Fibroblast of mammary gland (primary cell): ENCODE measurements at regions not wholly inside any gene's neighbourhood (a gene's known extent, or its start where the extent isn't known, plus 50 kb on each side); places are given as distances from the start of the nearest gene placed in this dataset.

Experiments used
- DNase-seq: peaks from one replicate; pipeline ENCODE4 v3.0.0-alpha.2; 2010; ENCODE audit warnings: low read depth
- H3K4me3 ChIP-seq: 2 replicates; pipeline ENCODE4 v1.5.1; 2011; ENCODE audit warnings: low read depth, mild to moderate bottlenecking, low read length, moderate library complexity; ENCODE audit not compliant: control insufficient read depth
- TF ChIP-seq, protein P1 (sequence below): conservative IDR thresholded peaks from 2 replicates; pipeline ENCODE4 v1.5.1; 2011; ENCODE audit warnings: low read depth, low read length, inconsistent platforms; ENCODE audit not compliant: control insufficient read depth, insufficient read depth

DNA sequence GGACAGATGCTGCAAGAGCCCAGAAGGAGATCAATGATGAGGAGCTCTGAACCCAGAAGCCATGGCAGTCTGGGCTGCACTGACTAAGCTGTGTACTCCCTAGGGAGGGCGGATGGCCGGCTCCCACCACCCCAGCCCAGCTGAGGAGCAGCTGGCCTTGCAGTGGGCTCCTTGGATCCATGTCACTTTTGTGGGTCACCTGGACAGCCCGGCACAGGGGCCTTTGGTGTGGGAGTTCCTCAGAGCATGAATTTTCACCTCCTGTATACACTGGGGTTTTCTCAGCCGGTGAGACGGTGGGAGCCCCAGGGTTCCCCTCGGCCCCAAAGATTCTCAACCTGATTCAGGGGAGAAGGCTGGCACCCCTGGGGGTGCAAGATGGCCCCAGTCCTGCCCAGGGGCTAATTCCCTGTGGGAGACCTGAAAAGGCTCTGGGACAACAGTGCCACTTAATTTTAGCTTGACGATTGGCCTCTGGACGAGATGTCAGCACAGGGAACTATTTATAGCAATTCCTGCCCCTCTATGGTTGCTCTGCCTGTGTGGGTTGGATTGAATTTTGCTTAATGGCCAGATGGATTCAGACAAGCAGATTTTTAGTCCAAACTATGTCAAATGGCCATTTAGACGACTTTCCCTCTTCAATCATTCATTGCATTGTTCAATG is 121.6 kb upstream of the PMEPA1 start:
- no peak overlapping the region for H3K4me3 ChIP-seq
- no peak for DNase-seq
- TF ChIP-seq, protein P1, sequence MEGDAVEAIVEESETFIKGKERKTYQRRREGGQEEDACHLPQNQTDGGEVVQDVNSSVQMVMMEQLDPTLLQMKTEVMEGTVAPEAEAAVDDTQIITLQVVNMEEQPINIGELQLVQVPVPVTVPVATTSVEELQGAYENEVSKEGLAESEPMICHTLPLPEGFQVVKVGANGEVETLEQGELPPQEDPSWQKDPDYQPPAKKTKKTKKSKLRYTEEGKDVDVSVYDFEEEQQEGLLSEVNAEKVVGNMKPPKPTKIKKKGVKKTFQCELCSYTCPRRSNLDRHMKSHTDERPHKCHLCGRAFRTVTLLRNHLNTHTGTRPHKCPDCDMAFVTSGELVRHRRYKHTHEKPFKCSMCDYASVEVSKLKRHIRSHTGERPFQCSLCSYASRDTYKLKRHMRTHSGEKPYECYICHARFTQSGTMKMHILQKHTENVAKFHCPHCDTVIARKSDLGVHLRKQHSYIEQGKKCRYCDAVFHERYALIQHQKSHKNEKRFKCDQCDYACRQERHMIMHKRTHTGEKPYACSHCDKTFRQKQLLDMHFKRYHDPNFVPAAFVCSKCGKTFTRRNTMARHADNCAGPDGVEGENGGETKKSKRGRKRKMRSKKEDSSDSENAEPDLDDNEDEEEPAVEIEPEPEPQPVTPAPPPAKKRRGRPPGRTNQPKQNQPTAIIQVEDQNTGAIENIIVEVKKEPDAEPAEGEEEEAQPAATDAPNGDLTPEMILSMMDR: no peak

DNA sequence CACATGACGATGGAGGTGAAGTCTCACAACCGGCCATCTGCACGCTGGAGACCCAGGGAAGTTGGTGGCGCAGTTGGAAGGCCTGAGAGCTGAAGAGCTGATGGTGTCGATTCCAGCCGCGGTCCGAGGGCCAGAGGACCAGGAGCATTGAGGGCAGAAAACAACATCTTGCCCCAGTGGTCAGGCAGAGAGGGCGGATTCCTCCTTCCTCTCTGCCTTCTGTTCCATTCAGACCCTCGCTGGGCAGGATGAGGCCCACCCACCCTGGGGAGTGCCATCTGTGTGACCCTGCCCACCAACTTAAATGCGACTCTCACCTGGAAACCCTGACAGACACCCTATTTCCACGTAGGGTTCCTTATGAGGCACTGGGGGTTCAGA is 120.7 kb upstream of the PMEPA1 start:
- no peak overlapping the region for H3K4me3 ChIP-seq
- no peak for DNase-seq
- TF ChIP-seq, protein P1: no peak

DNA sequence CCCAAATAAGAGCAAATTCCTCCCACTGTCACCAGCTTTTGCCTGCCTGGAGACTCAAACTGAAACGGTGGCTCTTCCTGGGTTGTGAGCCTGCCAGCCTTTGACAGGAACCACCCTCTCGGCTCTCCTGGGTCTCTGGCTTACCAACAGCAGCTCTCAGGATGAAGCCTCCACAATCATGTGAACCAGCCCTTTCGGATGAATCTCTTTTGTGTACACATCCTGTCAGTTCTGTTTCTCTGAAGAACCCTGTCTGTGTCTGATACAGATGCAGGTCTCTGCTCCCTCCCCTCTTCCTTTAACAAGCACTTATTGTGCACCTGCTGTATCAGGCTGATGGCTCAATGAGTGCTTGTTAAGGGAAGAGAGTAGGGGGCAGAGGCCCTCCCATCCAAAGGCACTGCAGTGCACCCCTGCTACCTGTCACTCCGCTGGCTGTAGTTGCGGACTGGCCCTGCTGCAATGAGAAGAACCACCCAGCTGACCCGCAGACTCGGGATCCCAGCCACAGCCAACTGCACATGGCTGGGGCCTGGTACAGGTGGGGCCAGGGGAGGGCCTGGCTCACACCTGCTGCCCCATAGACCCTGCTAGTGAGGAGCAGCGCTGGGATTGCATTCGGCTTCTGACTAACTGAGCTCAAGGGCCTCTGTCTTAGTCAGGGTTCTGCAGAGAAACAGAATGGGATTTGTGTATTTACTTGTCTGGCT is 120.1 kb upstream of the PMEPA1 start:
- TF ChIP-seq, protein P1: no peak
- no peak for DNase-seq

DNA sequence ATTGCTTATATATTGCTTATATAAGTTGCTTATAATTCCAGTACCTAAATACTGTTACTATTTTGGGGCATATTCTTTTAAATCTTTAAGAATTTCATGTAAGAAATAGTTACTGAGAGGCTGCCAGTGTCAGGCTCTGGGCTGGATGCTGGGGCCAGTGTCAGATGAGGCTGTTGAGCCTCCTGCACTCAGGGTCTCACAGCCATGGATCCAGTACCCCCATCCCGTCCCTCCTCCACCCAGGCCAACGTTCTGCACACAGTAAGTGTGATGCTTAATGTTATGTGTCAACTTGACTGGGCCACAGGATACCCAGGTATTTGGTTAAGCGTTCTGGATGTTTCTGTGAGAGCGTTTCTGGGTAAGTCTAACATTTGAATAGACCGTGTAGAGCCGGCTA is 119.5 kb upstream of the PMEPA1 start:
- TF ChIP-seq, protein P1: no peak
- DNase-seq: no peak

More for the DNA sequence above, 120.1 kb upstream of the PMEPA1 start:
- no peak overlapping the region for H3K4me3 ChIP-seq

DNA sequence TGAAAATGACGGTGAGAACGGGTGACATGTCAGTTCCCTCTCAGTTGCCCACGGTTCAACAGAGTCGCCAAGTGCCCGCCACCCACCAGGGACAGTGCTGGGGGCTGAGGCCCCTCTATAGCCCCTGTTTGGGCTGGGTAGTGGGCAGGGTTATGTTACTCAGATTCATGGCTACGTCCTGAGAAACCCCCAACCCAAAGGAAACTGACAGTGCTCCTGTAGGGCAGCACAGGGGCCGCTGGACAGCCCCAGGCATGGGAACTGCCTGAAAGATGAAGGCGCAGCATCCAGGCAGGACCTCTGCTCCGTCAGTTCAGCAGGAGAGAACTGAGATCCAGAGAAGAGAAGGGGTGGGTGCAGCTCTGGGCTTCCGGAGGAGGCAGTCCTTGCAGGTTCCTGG is 118.9 kb upstream of the PMEPA1 start:
- no peak overlapping the region for H3K4me3 ChIP-seq
- TF ChIP-seq, protein P1: no peak
- DNase-seq: no peak

More for the DNA sequence above, 119.5 kb upstream of the PMEPA1 start:
- no peak overlapping the region for H3K4me3 ChIP-seq

DNA sequence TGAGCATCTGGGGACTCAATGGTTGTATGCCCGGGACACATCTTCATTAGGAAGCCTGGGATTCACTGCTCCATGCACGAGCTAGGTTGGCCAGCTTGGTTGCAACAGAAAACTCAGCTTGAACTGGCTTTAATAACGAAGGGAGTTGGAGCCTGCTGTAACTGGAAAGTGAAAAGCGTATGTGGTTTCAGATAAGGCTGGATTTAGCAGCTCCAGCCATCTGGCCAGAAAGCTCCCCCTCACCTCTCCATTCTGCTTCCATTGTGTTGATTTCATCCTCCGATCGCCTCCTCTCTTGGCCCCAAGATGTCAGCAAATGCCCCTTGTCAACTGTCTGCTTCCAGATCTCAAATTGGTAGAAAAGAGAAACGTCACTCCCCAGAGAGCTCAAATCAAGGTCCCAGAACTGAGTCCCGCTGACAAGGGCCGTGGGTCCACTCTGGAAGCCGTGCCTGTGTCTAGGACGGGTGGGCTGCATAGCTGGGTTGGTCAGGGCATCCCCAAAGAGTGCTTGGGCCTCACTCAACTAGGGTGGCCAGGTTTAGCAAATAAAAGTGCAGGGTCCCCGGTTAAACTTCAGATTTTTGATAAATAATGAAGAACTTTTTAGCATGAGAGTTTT is 117.0 kb upstream of the PMEPA1 start:
- TF ChIP-seq, protein P1: no peak
- H3K4me3 ChIP-seq: no peak overlapping the region
- DNase-seq: no peak
